ENCODE measurements at regions not wholly inside any gene's neighbourhood (a gene's known extent, or its start where the extent isn't known, plus 50 kb on each side); places are given as distances from the start of the nearest gene placed in this dataset.

- no peaks in the 10 kb centered on the region for H4K20me1 ChIP-seq (ENCODE audit: insufficient read depth, low read length)
- no peak overlapping the region for H3K9ac ChIP-seq (ENCODE audit: insufficient read depth, low read length, poor library complexity, severe bottlenecking)
- no peak overlapping the region for H3K27ac ChIP-seq (ENCODE audit: low read depth in 1 of 2, low read length in 2 of 2)
- peaks cover 0 to 4% (median 2%) of the 10 kb centered on the region in 7 donors for H3K9me3 Mint-ChIP-seq
- peaks cover 2 to 5% of the 10 kb centered on the region in 2 donors for H3K9me3 ChIP-seq (replicated peaks in 1 of 2; ENCODE audit: control insufficient read depth in 1 of 2, insufficient read depth in 1 of 2, low read length in 2 of 2)
- DNase-seq = peak in 1 of 3 donors; percentile 52
- H3K4me3 Mint-ChIP-seq = peak overlapping the region; percentile 4 to 50
- 0% methylated on average over 5 of the region's 8 CpGs for WGBS (ENCODE audit: insufficient coverage)
- peaks cover 1 to 3% of the 10 kb centered on the region in 2 donors for H3K36me3 Mint-ChIP-seq
- H3K36me3 ChIP-seq (replicated peaks in 1 of 2; ENCODE audit: control insufficient read depth in 1 of 2, insufficient read depth in 2 of 2, low read length in 2 of 2) = no peaks in the 10 kb centered on the region
- H3K4me1 Mint-ChIP-seq = peaks cover 65% of the 10 kb centered on the region
- no peaks in the 10 kb centered on the region for H3K79me2 ChIP-seq (ENCODE audit: insufficient read depth, low read length)
- TF ChIP-seq CTCF (IDR thresholded peaks at IDR 0.05) = no peak
- intact Hi-C loops (cut with micrococcal nuclease) = loop anchor here (5.0 to 10.0 kb wide), 4 partner anchors 36 to 306 kb away; no protein-coding TSS in a partner anchor
- H2AFZ ChIP-seq (ENCODE audit: insufficient read depth, low read depth, low read length, poor library complexity, severe bottlenecking) = no peak overlapping the region
- peak overlapping the region in 1 of 3 experiments; percentile 3 for H3K4me3 ChIP-seq (replicated peaks in 1 of 3; ENCODE audit: low read depth in 2 of 3, low read length in 3 of 3)
- H3K27ac Mint-ChIP-seq = peak overlapping the region; percentile 36 to 93 (median 47)
- H3K27me3 Mint-ChIP-seq (ENCODE audit: low read depth in 3 of 3) = peaks cover 0 to 1% (median 0%) of the 10 kb centered on the region in 3 donors
- peaks cover 46 to 60% of the 10 kb centered on the region in 2 donors for H3K4me1 ChIP-seq (ENCODE audit: control insufficient read depth in 1 of 2, insufficient read depth in 2 of 2, low read length in 2 of 2)
- H3K4me2 ChIP-seq (replicated peaks; ENCODE audit: extremely low read depth, low read length, poor library complexity, severe bottlenecking) = peak overlapping the region; percentile 24
- H3K27me3 ChIP-seq (ENCODE audit: control insufficient read depth in 2 of 2, insufficient read depth in 2 of 2, low read length in 2 of 2) = no peaks in the 10 kb centered on the region
These were observed 443.2 kb upstream of the ID2 start for GRCh38 chr2:8238521-8239230.

- H3K9ac ChIP-seq (ENCODE audit: insufficient read depth, low read length, poor library complexity, severe bottlenecking) = no peak overlapping the region
- intact Hi-C loops (cut with micrococcal nuclease) = loop anchor here (5.0 to 10.0 kb wide), 5 partner anchors 37 to 305 kb away; no protein-coding TSS in a partner anchor
- Mint-ChIP-seq H3K27ac (peak overlapping the region in 4 of 7 donors; percentile 47 to 71 (median 66)), H3K4me1 (peaks cover 65% of the 10 kb centered on the region), H3K4me3 (no peak overlapping the region), H3K9me3 (peaks cover 4 to 13% (median 10%) of the 10 kb centered on the region in 7 donors), H3K27me3 (ENCODE audit: low read depth in 3 of 3) (peaks cover 0 to 1% (median 0%) of the 10 kb centered on the region in 3 donors), H3K36me3 (peaks cover 1 to 3% of the 10 kb centered on the region in 2 donors)
- no peaks in the 10 kb centered on the region for H3K36me3 ChIP-seq (replicated peaks in 1 of 2; ENCODE audit: control insufficient read depth in 1 of 2, insufficient read depth in 2 of 2, low read length in 2 of 2)
- TF ChIP-seq CTCF (IDR thresholded peaks at IDR 0.05) = no peak
- H3K27ac ChIP-seq (ENCODE audit: low read depth in 1 of 2, low read length in 2 of 2) = no peak overlapping the region
- H4K20me1 ChIP-seq (ENCODE audit: insufficient read depth, low read length) = no peaks in the 10 kb centered on the region
- peak; percentile 55 to 97 (median 68) for DNase-seq
- H2AFZ ChIP-seq (ENCODE audit: insufficient read depth, low read depth, low read length, poor library complexity, severe bottlenecking) = no peak overlapping the region
- H3K4me3 ChIP-seq (replicated peaks in 1 of 3; ENCODE audit: low read depth in 2 of 3, low read length in 3 of 3) = no peak overlapping the region
- 0% methylated on average over 4 of the region's 5 CpGs for WGBS (ENCODE audit: insufficient coverage)
- H3K9me3 ChIP-seq (replicated peaks in 1 of 2; ENCODE audit: control insufficient read depth in 1 of 2, insufficient read depth in 1 of 2, low read length in 2 of 2) = peaks cover 4 to 8% of the 10 kb centered on the region in 2 donors
- H3K4me2 ChIP-seq (replicated peaks; ENCODE audit: extremely low read depth, low read length, poor library complexity, severe bottlenecking) = no peak overlapping the region
- H3K27me3 ChIP-seq (ENCODE audit: control insufficient read depth in 2 of 2, insufficient read depth in 2 of 2, low read length in 2 of 2) = no peaks in the 10 kb centered on the region
- H3K4me1 ChIP-seq (ENCODE audit: control insufficient read depth in 1 of 2, insufficient read depth in 2 of 2, low read length in 2 of 2) = peaks cover 46 to 60% of the 10 kb centered on the region in 2 donors
- H3K79me2 ChIP-seq (ENCODE audit: insufficient read depth, low read length) = no peaks in the 10 kb centered on the region
These were observed 442.2 kb upstream of the ID2 start for GRCh38 chr2:8239531-8240088.

Data from CD14-positive monocyte (primary cell).